ENCODE measurements at regions not wholly inside any gene's neighbourhood (a gene's known extent, or its start where the extent isn't known, plus 50 kb on each side); places are given as distances from the start of the nearest gene placed in this dataset.
A peak's percentile ranks its signal among the peaks of the same experiment; 100 is the strongest.

DNA sequence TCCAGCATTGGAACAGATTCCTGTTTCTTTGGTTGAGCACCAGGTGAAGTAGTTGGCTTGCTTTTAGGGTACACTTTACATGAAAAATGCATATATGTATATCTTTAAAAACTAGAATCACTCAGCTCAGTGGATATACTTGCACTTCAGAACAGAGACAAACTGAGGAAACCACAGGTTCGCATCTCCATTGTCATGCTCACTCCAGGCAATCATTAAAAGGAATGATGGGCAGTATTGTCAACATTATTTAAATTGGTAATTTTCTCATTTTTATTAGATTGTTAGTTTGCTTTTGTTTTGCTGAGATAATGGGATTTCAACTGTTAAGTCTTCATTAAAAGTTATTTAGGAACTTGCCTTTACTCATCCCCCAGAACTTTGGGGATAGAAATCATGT, 71.0 kb upstream of the NELL2 start:
- ChIA-PET POLR2A (no interaction called here), CTCF (no interaction called here)
- TF ChIP-seq, protein P1, sequence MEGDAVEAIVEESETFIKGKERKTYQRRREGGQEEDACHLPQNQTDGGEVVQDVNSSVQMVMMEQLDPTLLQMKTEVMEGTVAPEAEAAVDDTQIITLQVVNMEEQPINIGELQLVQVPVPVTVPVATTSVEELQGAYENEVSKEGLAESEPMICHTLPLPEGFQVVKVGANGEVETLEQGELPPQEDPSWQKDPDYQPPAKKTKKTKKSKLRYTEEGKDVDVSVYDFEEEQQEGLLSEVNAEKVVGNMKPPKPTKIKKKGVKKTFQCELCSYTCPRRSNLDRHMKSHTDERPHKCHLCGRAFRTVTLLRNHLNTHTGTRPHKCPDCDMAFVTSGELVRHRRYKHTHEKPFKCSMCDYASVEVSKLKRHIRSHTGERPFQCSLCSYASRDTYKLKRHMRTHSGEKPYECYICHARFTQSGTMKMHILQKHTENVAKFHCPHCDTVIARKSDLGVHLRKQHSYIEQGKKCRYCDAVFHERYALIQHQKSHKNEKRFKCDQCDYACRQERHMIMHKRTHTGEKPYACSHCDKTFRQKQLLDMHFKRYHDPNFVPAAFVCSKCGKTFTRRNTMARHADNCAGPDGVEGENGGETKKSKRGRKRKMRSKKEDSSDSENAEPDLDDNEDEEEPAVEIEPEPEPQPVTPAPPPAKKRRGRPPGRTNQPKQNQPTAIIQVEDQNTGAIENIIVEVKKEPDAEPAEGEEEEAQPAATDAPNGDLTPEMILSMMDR (IDR thresholded peaks at IDR 0.05) = no peak
- Mint-ChIP-seq H3K9me3 (no peaks in the 10 kb centered on the region), H3K4me3 (no peak overlapping the region), H3K27me3 (peaks cover 28% of the 10 kb centered on the region), H3K27ac (no peak overlapping the region), H3K36me3 (ENCODE audit: low read depth) (no peaks in the 10 kb centered on the region), H3K4me1 (ENCODE audit: low read depth) (peaks cover 4% of the 10 kb centered on the region)
- Histone ChIP-seq H3K36me3 (ENCODE audit: insufficient read depth, low read length) (no peaks in the 10 kb centered on the region), H3K4me3 (ENCODE audit: low read length) (no peak overlapping the region), H3K27ac (ENCODE audit: low read depth in 1 of 2, low read length in 2 of 2) (no peak overlapping the region), H3K9me3 (ENCODE audit: control insufficient read depth in 1 of 2, insufficient read depth in 1 of 2, low read length in 2 of 2) (peaks cover 0 to 3% of the 10 kb centered on the region in 2 experiments), H3K27me3 (ENCODE audit: control insufficient read depth in 1 of 2, insufficient read depth in 2 of 2, low read length in 2 of 2) (no peaks in the 10 kb centered on the region), H3K4me1 (ENCODE audit: insufficient read depth, low read length) (peaks cover 5% of the 10 kb centered on the region)
- intact Hi-C loops (cut with DNase I, micrococcal nuclease) = loop anchor here in 1 of 2 experiments (5.0 kb wide), 1 partner anchor 935 kb away; no protein-coding TSS in a partner anchor
- no peak for ATAC-seq (ENCODE audit: poor library complexity)
- no peak for DNase-seq

DNA sequence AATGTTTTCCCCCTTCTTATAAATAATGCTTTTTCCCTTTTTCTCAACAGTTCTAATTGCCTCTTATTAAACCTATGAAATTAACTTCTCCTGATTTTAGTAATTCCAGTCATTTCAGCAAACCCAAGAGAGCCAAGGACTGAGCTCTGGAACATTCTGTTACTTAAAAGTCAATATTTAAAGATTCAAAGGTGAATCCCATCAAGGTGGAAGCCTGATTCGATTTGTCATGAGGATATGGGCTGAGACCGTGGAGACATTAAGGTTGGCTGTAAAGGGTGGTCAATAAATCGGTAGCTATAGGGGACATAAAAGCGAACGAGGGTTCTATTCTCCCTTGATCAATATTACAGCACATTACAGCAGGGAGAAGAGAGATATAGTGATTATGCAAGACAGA, 66.6 kb upstream of the NELL2 start:
- Histone ChIP-seq H3K36me3 (ENCODE audit: insufficient read depth, low read length) (no peaks in the 10 kb centered on the region), H3K4me3 (ENCODE audit: low read length) (no peak overlapping the region), H3K9me3 (ENCODE audit: control insufficient read depth in 1 of 2, insufficient read depth in 1 of 2, low read length in 2 of 2) (no peaks in the 10 kb centered on the region), H3K4me1 (ENCODE audit: insufficient read depth, low read length) (no peaks in the 10 kb centered on the region), H3K27me3 (ENCODE audit: control insufficient read depth in 1 of 2, insufficient read depth in 2 of 2, low read length in 2 of 2) (no peaks in the 10 kb centered on the region), H3K27ac (ENCODE audit: low read depth in 1 of 2, low read length in 2 of 2) (no peak overlapping the region)
- TF ChIP-seq, protein P1 (IDR thresholded peaks at IDR 0.05) = no peak
- POLR2A ChIA-PET = no interaction called here
- H3K27me3 Mint-ChIP-seq = peaks cover 11% of the 10 kb centered on the region
- CTCF ChIA-PET = no interaction called here
- intact Hi-C loops (cut with DNase I, micrococcal nuclease) = no loop called here
- ATAC-seq (ENCODE audit: poor library complexity) (no peak), DNase-seq (no peak)
- H3K4me1 Mint-ChIP-seq (ENCODE audit: low read depth) = no peaks in the 10 kb centered on the region
- no peak overlapping the region for H3K4me3 Mint-ChIP-seq
- no peak overlapping the region for H3K27ac Mint-ChIP-seq
- H3K36me3 Mint-ChIP-seq (ENCODE audit: low read depth) = no peaks in the 10 kb centered on the region
- H3K9me3 Mint-ChIP-seq = no peaks in the 10 kb centered on the region

- no peak overlapping the region for H3K4me3 Mint-ChIP-seq
- no peaks in the 10 kb centered on the region for H3K9me3 Mint-ChIP-seq
- H3K4me1 ChIP-seq (ENCODE audit: insufficient read depth, low read length) = no peaks in the 10 kb centered on the region
- ChIA-PET CTCF (interaction anchor here (0.6 to 2.6 kb wide), 7 partner anchors 18 to 915 kb away, joined by 3 to 14 read pairs (median 8); partner anchors contain the start of gene NELL2), POLR2A (interaction anchor here (1.0 to 1.2 kb wide), 2 partner anchors 120 to 916 kb away, joined by 3 to 4 read pairs; no protein-coding TSS in a partner anchor)
- ATAC-seq (ENCODE audit: poor library complexity) = peak; percentile 60
- peaks cover 4% of the 10 kb centered on the region for H3K27me3 Mint-ChIP-seq
- H3K27ac Mint-ChIP-seq = no peak overlapping the region
- no peaks in the 10 kb centered on the region for H3K9me3 ChIP-seq (ENCODE audit: control insufficient read depth in 1 of 2, insufficient read depth in 1 of 2, low read length in 2 of 2)
- H3K36me3 Mint-ChIP-seq (ENCODE audit: low read depth) = no peaks in the 10 kb centered on the region
- H3K27me3 ChIP-seq (ENCODE audit: control insufficient read depth in 1 of 2, insufficient read depth in 2 of 2, low read length in 2 of 2) = no peaks in the 10 kb centered on the region
- H3K36me3 ChIP-seq (ENCODE audit: insufficient read depth, low read length) = no peaks in the 10 kb centered on the region
- DNase-seq = peak in 3 of 14 experiments; percentile 67 to 80 (median 74)
- H3K27ac ChIP-seq (ENCODE audit: low read depth in 1 of 2, low read length in 2 of 2) = no peak overlapping the region
- peaks cover 5% of the 10 kb centered on the region for H3K4me1 Mint-ChIP-seq (ENCODE audit: low read depth)
- no peak overlapping the region for H3K4me3 ChIP-seq (ENCODE audit: low read length)
- intact Hi-C loops (cut with DNase I, micrococcal nuclease) = loop anchor here (1.0 to 10.0 kb wide), 8 partner anchors 59 to 974 kb away; no protein-coding TSS in a partner anchor
- TF ChIP-seq, protein P1 (IDR thresholded peaks at IDR 0.05) = peak; percentile 77
Observed at GRCh38 chr12:44930972-44931600, 55.0 kb upstream of the NELL2 start.

All from CD4-positive, alpha-beta T cell (primary cell).